GM12878 (cell line): ENCODE measurements at regions not wholly inside any gene's neighbourhood (a gene's known extent, or its start where the extent isn't known, plus 50 kb on each side); places are given as distances from the start of the nearest gene placed in this dataset.

Source experiments
- ATAC-seq: fragments of 200-7000 bp; cut with Tn5 transposase; 3 replicates; pipeline ENCODE4 v1.9.1; 2020; ENCODE audit warnings: mild to moderate bottlenecking, moderate library complexity
- BruUV-seq: library from RNA; stranded (reverse); fragments of 400-500 nt; replicated peaks from 2 replicates; lab custom pipeline; 2021; lab: Mats Ljungman, UMichigan
- CTCF ChIA-PET: fragments of 300-600 bp; sonication (Branson Sonifier 250); formaldehyde crosslinking; extraction: SDS; loops from one replicate; lab custom pipeline; 2021; ENCODE audit warnings: inconsistent platforms; lab: Yijun Ruan, JAX
- POLR2A ChIA-PET: fragments of 350-600 bp; formaldehyde crosslinking; extraction: SDS; loops from one replicate; lab custom pipeline; 2021; ENCODE audit warnings: inconsistent platforms; lab: Charles Lee
- RAD21 ChIA-PET: fragments of 300-600 bp; sonication (Branson Sonifier 250); formaldehyde crosslinking; loops from one replicate; lab custom pipeline; 2023; ENCODE audit warnings: antibody characterized with exemption; ENCODE audit not compliant: unreplicated experiment; lab: Charles Lee
- SMC1A ChIA-PET: fragments of 300-600 bp; sonication (Branson Sonifier 250); formaldehyde crosslinking; loops from one replicate; lab custom pipeline; 2023; ENCODE audit not compliant: unreplicated experiment, uncharacterized antibody; lab: Charles Lee
- DNase-seq: peaks from one replicate; pipeline ENCODE4 v3.0.0-alpha.2; 2011; ENCODE audit warnings: low read depth, low spot score
- FAIRE-seq: peaks from 3 replicates; lab custom pipeline; 2011; peaks lifted over from hg19 to GRCh38; lab: Jason Lieb, UNC
- H2AFZ ChIP-seq: 2 replicates; pipeline ENCODE4 v1.6.0; 2011; ENCODE audit warnings: low read depth, low read length, control low read depth; ENCODE audit not compliant: control insufficient read depth
- H3K27ac ChIP-seq: 2 replicates; pipeline ENCODE4 v1.5.1; 2011; ENCODE audit warnings: control low read depth; ENCODE audit not compliant: control insufficient read depth, insufficient read depth
- H3K27me3 ChIP-seq, 2 experiments: replicated peaks in 1 of 2; 2 replicates each; pipeline versions ENCODE4 v1.6.0 to v1.6.1; 2011; ENCODE audit warnings: low read length in 1 of 2; ENCODE audit not compliant: control insufficient read depth in 2 of 2, insufficient read depth in 2 of 2
- H3K36me3 ChIP-seq, 2 experiments: 2 replicates each; pipeline ENCODE4 v1.5.1; 2011; ENCODE audit warnings: low read length in 1 of 2; ENCODE audit not compliant: control insufficient read depth in 2 of 2, insufficient read depth in 2 of 2
- H3K4me1 ChIP-seq: 2 replicates; pipeline ENCODE4 v1.6.1; 2011; ENCODE audit warnings: mild to moderate bottlenecking, low read length, moderate library complexity, mixed read lengths; ENCODE audit not compliant: control insufficient read depth, insufficient read depth
- H3K4me2 ChIP-seq: 2 replicates; pipeline ENCODE4 v1.6.0; 2011; ENCODE audit warnings: control low read depth; ENCODE audit not compliant: control insufficient read depth, insufficient read depth
- H3K4me3 ChIP-seq: fragments of 200-600 bp; sonication (generic); 2 replicates; pipeline ENCODE4 v1.5.1; 2016
- H3K79me2 ChIP-seq: 2 replicates; pipeline ENCODE4 v1.6.0; 2011; ENCODE audit warnings: low read length; ENCODE audit not compliant: control insufficient read depth, insufficient read depth
- H3K9ac ChIP-seq: 2 replicates; pipeline ENCODE4 v1.8.0; 2011; ENCODE audit warnings: low read length, control low read depth, mixed read lengths; ENCODE audit not compliant: control insufficient read depth, insufficient read depth
- H3K9me3 ChIP-seq: replicated peaks from 3 replicates; pipeline ENCODE4 v1.5.1; 2011; ENCODE audit warnings: mild to moderate bottlenecking, low read length; ENCODE audit not compliant: control insufficient read depth, insufficient read depth
- H4K20me1 ChIP-seq: 2 replicates; pipeline ENCODE4 v1.6.0; 2011; ENCODE audit not compliant: control insufficient read depth, insufficient read depth
- ATF7 ChIP-seq: fragments of 450-650 bp; IDR thresholded peaks from 2 replicates; pipeline ENCODE4 v1.6.1; 2016; ENCODE audit warnings: low read depth, mild to moderate bottlenecking
- CEBPB ChIP-seq, 2 experiments: fragments of 150-350 bp in 1 of 2; IDR thresholded peaks; 2 replicates each; pipeline ENCODE4 v1.6.1; 2012 to 2014; ENCODE audit warnings: low read depth in 2 of 2, low read length in 2 of 2, borderline replicate concordance in 1 of 2, inconsistent platforms in 1 of 2
- FOS ChIP-seq: IDR thresholded peaks from 3 replicates; pipeline ENCODE4 v1.6.1; 2011; ENCODE audit warnings: borderline replicate concordance; ENCODE audit not compliant: insufficient read length; ENCODE audit errors: extremely low read depth
- HDGF ChIP-seq: fragments of 450-650 bp; IDR thresholded peaks from 2 replicates; pipeline ENCODE4 v1.6.1; 2016; ENCODE audit warnings: antibody characterized with exemption
- HSF1 ChIP-seq: fragments of 150-350 bp; IDR thresholded peaks from 2 replicates; pipeline ENCODE4 v1.6.1; 2014; ENCODE audit warnings: mild to moderate bottlenecking, low read depth, low read length
- IRF3 ChIP-seq: fragments of 450-650 bp; IDR thresholded peaks from 2 replicates; pipeline ENCODE4 v1.6.1; 2014; ENCODE audit warnings: mild to moderate bottlenecking
- MAX ChIP-seq: IDR thresholded peaks from 2 replicates; pipeline ENCODE4 v1.6.1; 2012; ENCODE audit warnings: low read depth, low read length, improper control_type of control experiment
- MTA2 ChIP-seq: fragments of 450-650 bp; IDR thresholded peaks from 2 replicates; pipeline ENCODE4 v1.6.1; 2016; ENCODE audit warnings: low read depth, mild to moderate bottlenecking, moderate library complexity
- MYB ChIP-seq: fragments of 150-350 bp; IDR thresholded peaks from 2 replicates; pipeline ENCODE4 v1.6.1; 2014; ENCODE audit warnings: mild to moderate bottlenecking, low read depth, low read length, borderline replicate concordance
- NR2C1 ChIP-seq: fragments of 450-650 bp; IDR thresholded peaks from 2 replicates; pipeline ENCODE4 v1.6.1; 2017; ENCODE audit warnings: antibody characterized with exemption, mild to moderate bottlenecking, moderate library complexity
- PAX8 ChIP-seq: fragments of 450-650 bp; IDR thresholded peaks from 2 replicates; pipeline ENCODE4 v1.6.1; 2017; ENCODE audit warnings: mild to moderate bottlenecking, moderate library complexity
- POLR2AphosphoS2 ChIP-seq: IDR thresholded peaks from 2 replicates; pipeline ENCODE4 v1.6.1; 2011; ENCODE audit warnings: low read depth, mild to moderate bottlenecking, low read length, improper control_type of control experiment, moderate library complexity
- POU2F2 ChIP-seq: IDR thresholded peaks from 3 replicates; pipeline ENCODE4 v1.6.1; 2011; ENCODE audit warnings: low read depth, mild to moderate bottlenecking, low read length, borderline replicate concordance
- SRF ChIP-seq, 2 experiments: IDR thresholded peaks; 2 replicates each; pipeline ENCODE4 v1.6.1; 2011; ENCODE audit warnings: low read depth in 2 of 2, low read length in 2 of 2, mild to moderate bottlenecking in 1 of 2, moderate library complexity in 1 of 2
- STAT1 ChIP-seq: fragments of 450-650 bp; conservative IDR thresholded peaks from 2 replicates; pipeline ENCODE4 v1.6.1; 2014; ENCODE audit warnings: antibody characterized with exemption, mild to moderate bottlenecking
- TCF7 ChIP-seq: IDR thresholded peaks from 2 replicates; pipeline ENCODE4 v1.6.1; 2014; ENCODE audit warnings: antibody characterized with exemption, borderline replicate concordance
- ZBED1 ChIP-seq: IDR thresholded peaks from 2 replicates; pipeline ENCODE4 v1.6.1; 2016; ENCODE audit warnings: borderline replicate concordance
- ZNF384 ChIP-seq: IDR thresholded peaks from 2 replicates; pipeline ENCODE4 v1.6.1; 2012; ENCODE audit warnings: low read depth, mild to moderate bottlenecking, low read length, improper control_type of control experiment, borderline replicate concordance
- WGBS: methylation state at CpG from one replicate; pipeline ENCODE4 v1.1.6; 2016; ENCODE audit warnings: low lambda C conversion rate; ENCODE audit not compliant: insufficient replicate concordance, insufficient coverage; ENCODE audit errors: missing lambda C conversion rate; 5-methylcytosine and 5-hydroxymethylcytosine counted together
- in situ Hi-C: fragments of 300-500 bp; cut with MboI; formaldehyde crosslinking; loops from 9 replicates; pipeline ENCODE4 v1.14.3; 2018; ENCODE audit warnings: mixed read lengths
- intact Hi-C: fragments of 100-400 bp; cut with micrococcal nuclease; formaldehyde crosslinking; loops from one replicate; pipeline ENCODE4 v1.14.2; 2022; ENCODE audit not compliant: unreplicated experiment
- TF ChIP-seq, protein P1 (sequence below): IDR thresholded peaks from 2 replicates; pipeline ENCODE4 v1.6.1; 2012; ENCODE audit warnings: low read depth, low read length, improper control_type of control experiment

DNA sequence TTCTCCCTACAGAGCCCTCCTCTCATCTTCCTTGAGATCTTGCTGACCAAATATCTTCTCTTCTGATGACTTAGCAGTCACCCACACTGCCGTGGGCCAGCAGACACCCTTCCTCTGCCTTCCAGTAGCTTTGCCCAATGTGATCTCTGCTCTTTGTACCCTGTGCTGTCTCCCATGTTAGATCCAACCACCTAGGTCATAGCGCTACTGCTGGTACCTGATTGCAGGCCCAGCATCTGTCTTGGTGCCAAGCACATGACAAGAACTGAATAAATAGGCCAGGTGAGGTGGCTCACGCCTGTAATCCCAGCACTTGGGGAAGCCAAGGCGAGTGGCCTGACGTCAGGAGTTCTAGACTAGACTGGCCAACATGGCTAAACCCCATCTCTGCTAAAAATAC is 149.7 kb downstream of the TM9SF2 start (continued):
- TF ChIP-seq TCF7 (no peak), ATF7 (no peak), IRF3 (no peak), NR2C1 (no peak), POU2F2 (no peak), CEBPB (IDR thresholded peaks at IDR 0.05; ENCODE audit: borderline replicate concordance in 1 of 2, low read depth in 2 of 2, low read length in 2 of 2) (no peak), POLR2AphosphoS2 (no peak), ZBED1 (no peak), MTA2 (no peak), MAX (no peak), PAX8 (no peak), ZNF384 (no peak), MYB (no peak)
- TF ChIP-seq, all 136 proteins: peak for 0

GRCh38 chr13:99650410-99650809 is 149.1 kb downstream of the TM9SF2 start:
- in situ Hi-C loops (loop anchor here (10.0 kb wide), 2 partner anchors 584 to 1474 kb away; no protein-coding TSS in a partner anchor), intact Hi-C loops (loop anchor here (5.0 to 10.0 kb wide), 2 partner anchors 383 to 894 kb away; no protein-coding TSS in a partner anchor)
- FAIRE-seq (no peak), DNase-seq (no peak), ATAC-seq (no peak)
- ChIA-PET POLR2A (no interaction called here), RAD21 (no interaction called here), SMC1A (no interaction called here), CTCF (no interaction called here)
- Histone ChIP-seq H3K27me3 (no peaks in the 10 kb centered on the region), H3K4me3 (no peak overlapping the region), H3K9me3 (no peaks in the 10 kb centered on the region), H3K4me1 (no peaks in the 10 kb centered on the region), H3K79me2 (no peaks in the 10 kb centered on the region), H3K4me2 (no peak overlapping the region), H2AFZ (no peak overlapping the region), H3K36me3 (no peaks in the 10 kb centered on the region), H3K9ac (no peak overlapping the region), H4K20me1 (no peaks in the 10 kb centered on the region), H3K27ac (no peak overlapping the region)
- 17% methylated on average over 1 of the region's 1 CpG for WGBS
- BruUV-seq: no TSS peak
- TF ChIP-seq STAT1 (no peak), MTA2 (no peak), SRF (IDR thresholded peaks at IDR 0.05; ENCODE audit: low read depth in 2 of 2, low read length in 2 of 2) (no peak), HDGF (no peak), POLR2AphosphoS2 (no peak), FOS (no peak), HSF1 (no peak)
- TF ChIP-seq, protein P1, sequence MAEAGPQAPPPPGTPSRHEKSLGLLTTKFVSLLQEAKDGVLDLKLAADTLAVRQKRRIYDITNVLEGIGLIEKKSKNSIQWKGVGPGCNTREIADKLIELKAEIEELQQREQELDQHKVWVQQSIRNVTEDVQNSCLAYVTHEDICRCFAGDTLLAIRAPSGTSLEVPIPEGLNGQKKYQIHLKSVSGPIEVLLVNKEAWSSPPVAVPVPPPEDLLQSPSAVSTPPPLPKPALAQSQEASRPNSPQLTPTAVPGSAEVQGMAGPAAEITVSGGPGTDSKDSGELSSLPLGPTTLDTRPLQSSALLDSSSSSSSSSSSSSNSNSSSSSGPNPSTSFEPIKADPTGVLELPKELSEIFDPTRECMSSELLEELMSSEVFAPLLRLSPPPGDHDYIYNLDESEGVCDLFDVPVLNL: no peak
